GM06990 (cell line): ENCODE measurements at regions not wholly inside any gene's neighbourhood (a gene's known extent, or its start where the extent isn't known, plus 50 kb on each side); places are given as distances from the start of the nearest gene placed in this dataset.
"Not testable (repeated sequence)": the region's sequence is repeated elsewhere in the genome, so short reads cannot be mapped to it uniquely, and the experiment has no call there.

Experiments
- DNase-seq: peaks from one replicate; pipeline ENCODE4 v3.0.0-alpha.2; 2011; ENCODE audit not compliant: insufficient read length; ENCODE audit errors: extremely low read depth
- H3K27me3 ChIP-seq: replicated peaks from 2 replicates; pipeline ENCODE4 v1.6.0; 2011; ENCODE audit warnings: low read length; ENCODE audit not compliant: control insufficient read depth, insufficient read depth
- H3K36me3 ChIP-seq: 2 replicates; pipeline ENCODE4 v1.5.1; 2011; ENCODE audit warnings: low read length; ENCODE audit not compliant: control insufficient read depth, insufficient read depth
- H3K4me3 ChIP-seq: replicated peaks from 2 replicates; pipeline ENCODE4 v1.5.1; 2011; ENCODE audit warnings: low read depth, mild to moderate bottlenecking, control low read depth, low read length
- TF ChIP-seq, protein P1 (sequence below): IDR thresholded peaks from 2 replicates; pipeline ENCODE4 v1.5.1; 2011; ENCODE audit warnings: low read length, control low read depth, mild to moderate bottlenecking, inconsistent platforms; ENCODE audit not compliant: insufficient read depth, poor library complexity, severe bottlenecking

DNA sequence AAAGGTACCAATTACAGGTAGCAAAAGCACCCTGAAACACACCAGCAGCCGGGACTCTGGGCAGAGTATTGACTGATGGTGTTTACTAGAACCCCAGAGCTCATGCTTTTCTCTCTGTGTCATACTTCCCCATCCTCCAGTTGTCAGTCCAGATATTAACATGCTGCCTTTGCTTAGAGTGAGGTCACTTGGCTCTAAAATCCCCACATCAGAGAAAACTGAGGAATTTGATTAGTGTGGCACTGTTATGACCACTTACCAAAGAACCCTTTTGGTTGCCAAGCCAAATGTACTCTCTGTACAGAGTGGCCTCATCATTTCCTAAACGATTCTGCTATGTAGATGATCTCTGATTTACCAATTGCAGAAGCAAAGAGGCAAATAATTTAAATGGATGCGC lies 80.4 kb downstream of the ABCC12 start:
- TF ChIP-seq, protein P1, sequence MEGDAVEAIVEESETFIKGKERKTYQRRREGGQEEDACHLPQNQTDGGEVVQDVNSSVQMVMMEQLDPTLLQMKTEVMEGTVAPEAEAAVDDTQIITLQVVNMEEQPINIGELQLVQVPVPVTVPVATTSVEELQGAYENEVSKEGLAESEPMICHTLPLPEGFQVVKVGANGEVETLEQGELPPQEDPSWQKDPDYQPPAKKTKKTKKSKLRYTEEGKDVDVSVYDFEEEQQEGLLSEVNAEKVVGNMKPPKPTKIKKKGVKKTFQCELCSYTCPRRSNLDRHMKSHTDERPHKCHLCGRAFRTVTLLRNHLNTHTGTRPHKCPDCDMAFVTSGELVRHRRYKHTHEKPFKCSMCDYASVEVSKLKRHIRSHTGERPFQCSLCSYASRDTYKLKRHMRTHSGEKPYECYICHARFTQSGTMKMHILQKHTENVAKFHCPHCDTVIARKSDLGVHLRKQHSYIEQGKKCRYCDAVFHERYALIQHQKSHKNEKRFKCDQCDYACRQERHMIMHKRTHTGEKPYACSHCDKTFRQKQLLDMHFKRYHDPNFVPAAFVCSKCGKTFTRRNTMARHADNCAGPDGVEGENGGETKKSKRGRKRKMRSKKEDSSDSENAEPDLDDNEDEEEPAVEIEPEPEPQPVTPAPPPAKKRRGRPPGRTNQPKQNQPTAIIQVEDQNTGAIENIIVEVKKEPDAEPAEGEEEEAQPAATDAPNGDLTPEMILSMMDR, result no peak
- Histone ChIP-seq H3K27me3 (no peaks in the 10 kb centered on the region; the same call in 1 of the 2 replicates), H3K4me3 (no peak overlapping the region), H3K36me3 (no peaks in the 10 kb centered on the region)
- DNase-seq, result no peak

DNA sequence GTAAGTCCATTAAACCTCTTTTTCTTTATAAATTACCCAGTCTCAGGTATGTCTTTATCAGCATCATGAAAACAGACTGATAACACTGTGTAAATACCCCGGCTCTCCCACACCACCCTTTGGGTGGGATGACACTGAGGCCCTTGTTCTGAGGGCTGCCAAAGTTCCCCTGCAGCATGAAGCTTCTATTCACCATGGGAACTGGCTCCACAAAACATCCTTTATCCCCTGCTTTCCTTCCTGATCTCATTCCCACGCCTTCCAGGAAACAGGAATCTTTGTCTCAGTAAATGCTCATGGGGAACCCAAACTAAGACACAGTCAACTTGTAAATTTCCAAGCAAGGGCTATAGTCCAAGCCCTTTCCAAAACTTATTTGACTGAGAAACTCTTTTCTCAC lies 88.4 kb downstream of the ABCC12 start:
- Histone ChIP-seq H3K27me3 (no peaks in the 10 kb centered on the region; the same call in 1 of the 2 replicates), H3K36me3 (no peaks in the 10 kb centered on the region), H3K4me3 (no peak overlapping the region)
- DNase-seq, result no peak
- TF ChIP-seq, protein P1, result no peak

DNA sequence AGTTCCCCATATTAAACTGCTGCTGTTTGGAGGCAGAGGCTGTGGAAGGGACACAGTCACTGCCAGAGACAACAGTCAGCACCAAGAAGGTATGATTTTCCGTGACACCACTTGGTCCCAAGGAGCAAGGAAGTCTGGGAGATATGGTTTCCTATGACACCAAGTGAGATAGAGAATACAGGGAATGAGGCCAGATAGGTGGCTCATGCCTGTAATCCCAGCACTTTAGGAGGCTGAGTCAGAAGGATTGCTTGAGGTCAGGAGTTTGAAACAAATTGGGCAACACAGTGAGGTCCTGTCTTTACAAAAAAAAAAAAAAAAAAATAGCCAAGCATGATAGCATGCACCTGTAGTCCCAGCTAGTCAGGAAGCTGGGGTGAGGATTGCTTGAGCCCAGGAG lies 90.8 kb downstream of the ABCC12 start:
- no peaks in the 10 kb centered on the region for H3K27me3 ChIP-seq
- no peaks in the 10 kb centered on the region for H3K36me3 ChIP-seq
- H3K4me3 ChIP-seq, result no peak overlapping the region
- no peak for DNase-seq
- TF ChIP-seq, protein P1, result no peak

DNA sequence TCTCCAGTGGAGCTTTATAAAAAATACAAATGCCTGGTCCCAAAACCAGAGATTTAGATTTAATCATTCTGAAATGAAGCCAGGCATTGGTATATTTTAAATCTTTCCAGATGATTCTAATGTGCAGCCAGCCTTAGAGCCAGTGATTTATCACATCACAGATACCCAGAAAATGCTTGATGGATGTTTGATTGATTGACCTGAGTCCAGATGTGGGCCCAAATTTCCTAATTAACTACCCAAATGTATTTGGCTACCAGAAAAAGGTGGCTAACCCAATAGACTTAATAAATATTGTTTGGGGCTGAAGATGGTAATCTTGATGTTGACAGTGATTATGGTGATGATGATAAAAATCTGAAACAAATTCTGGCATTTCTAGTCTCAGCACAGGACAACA lies 93.1 kb downstream of the ABCC12 start:
- no peak overlapping the region for H3K4me3 ChIP-seq
- no peaks in the 10 kb centered on the region for H3K36me3 ChIP-seq
- H3K27me3 ChIP-seq, result no peaks in the 10 kb centered on the region
- DNase-seq, result no peak
- TF ChIP-seq, protein P1, result no peak

DNA sequence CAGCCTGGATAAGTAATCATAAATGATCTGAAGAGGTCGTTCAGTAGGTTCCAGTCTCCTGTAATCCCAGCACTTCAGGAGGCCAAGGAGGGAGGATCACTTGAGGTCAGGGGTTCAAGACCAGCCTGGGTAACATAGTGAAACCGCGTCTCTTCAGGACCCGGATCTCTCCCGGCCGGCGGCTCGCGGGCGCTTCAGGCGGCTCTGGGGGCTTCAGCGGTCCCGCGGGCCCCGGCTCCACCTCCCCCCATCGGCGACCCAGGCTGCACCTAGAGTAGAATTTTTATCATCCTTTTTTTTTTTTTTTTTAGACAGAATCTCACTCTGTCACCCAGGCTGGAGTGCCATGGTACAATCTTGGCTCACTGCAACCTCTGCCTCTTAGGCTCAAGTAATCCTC lies 95.9 kb downstream of the ABCC12 start:
- TF ChIP-seq, protein P1, result no peak
- H3K27me3 ChIP-seq, result no peaks in the 10 kb centered on the region
- no peak overlapping the region for H3K4me3 ChIP-seq
- no peaks in the 10 kb centered on the region for H3K36me3 ChIP-seq
- no peak for DNase-seq

DNA sequence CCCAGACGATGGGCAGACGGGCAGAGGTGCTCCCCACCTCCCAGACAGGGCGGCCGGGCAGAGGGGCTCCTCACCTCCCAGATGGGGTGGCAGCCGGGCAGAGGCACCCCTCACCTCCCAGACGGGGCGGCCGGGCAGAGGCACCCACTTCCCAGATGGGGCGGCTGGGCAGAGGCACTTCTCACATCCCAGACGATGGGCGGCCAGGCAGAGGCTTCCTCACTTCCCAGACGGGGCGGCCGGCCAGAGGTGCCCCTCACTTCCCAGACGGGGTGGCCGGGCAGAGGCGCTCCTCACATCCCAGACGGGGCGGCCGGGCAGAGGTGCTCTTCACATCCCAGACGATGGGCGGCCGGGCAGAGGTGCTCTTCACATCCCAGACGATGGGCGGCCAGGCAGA lies 96.6 kb downstream of the ABCC12 start:
- not testable (repeated sequence) for H3K36me3 ChIP-seq, H3K27me3 ChIP-seq, H3K4me3 ChIP-seq, DNase-seq
